IPS-15b (cell line): ENCODE measurements at regions not wholly inside any gene's neighbourhood (a gene's known extent, or its start where the extent isn't known, plus 50 kb on each side); places are given as distances from the start of the nearest gene placed in this dataset.

Source experiments
- H3K27me3 ChIP-seq: one replicate; pipeline ENCODE4 v1.6.1; 2013; ENCODE audit warnings: low read length; ENCODE audit not compliant: control insufficient read depth, insufficient read depth
- H3K36me3 ChIP-seq: one replicate; pipeline ENCODE4 v1.6.1; 2013; ENCODE audit warnings: low read length; ENCODE audit not compliant: control insufficient read depth, insufficient read depth
- H3K4me1 ChIP-seq: one replicate; pipeline ENCODE4 v1.6.1; 2013; ENCODE audit warnings: mild to moderate bottlenecking, low read length; ENCODE audit not compliant: control insufficient read depth, insufficient read depth
- H3K4me3 ChIP-seq: one replicate; pipeline ENCODE4 v1.5.1; 2013; ENCODE audit warnings: low read depth, low read length
- H3K9ac ChIP-seq: one replicate; pipeline ENCODE4 v1.6.1; 2013; ENCODE audit warnings: low read depth, mild to moderate bottlenecking, low read length
- H3K9me3 ChIP-seq: one replicate; pipeline ENCODE4 v1.6.1; 2013; ENCODE audit warnings: mild to moderate bottlenecking, low read length; ENCODE audit not compliant: control insufficient read depth, insufficient read depth

DNA sequence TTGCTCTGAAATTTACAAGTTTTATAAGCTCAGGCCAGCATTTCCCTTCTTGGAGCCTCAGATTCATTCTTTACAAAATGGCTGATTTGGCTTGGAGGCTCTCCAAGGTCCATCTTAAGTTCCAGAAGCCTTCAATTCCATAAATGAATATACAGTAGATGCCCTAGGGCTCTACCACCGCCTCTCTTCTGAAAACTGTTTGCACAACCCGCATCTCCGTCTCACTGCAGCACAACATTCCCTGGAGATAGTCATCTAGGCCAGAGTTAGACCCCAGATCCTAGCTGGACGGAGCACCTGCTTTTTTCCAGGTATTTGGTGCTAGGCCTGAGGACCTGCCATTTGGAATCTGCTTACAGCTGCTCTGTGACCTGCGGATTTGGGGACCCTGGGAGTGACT lies 50.5 kb upstream of the NRP1 start:
- H3K9me3 ChIP-seq = no peaks in the 10 kb centered on the region
- H3K27me3 ChIP-seq = no peaks in the 10 kb centered on the region
- H3K4me3 ChIP-seq = no peak overlapping the region
- H3K9ac ChIP-seq = no peak overlapping the region
- H3K4me1 ChIP-seq = no peaks in the 10 kb centered on the region
- H3K36me3 ChIP-seq = no peaks in the 10 kb centered on the region
